ENCODE measurements at regions not wholly inside any gene's neighbourhood (a gene's known extent, or its start where the extent isn't known, plus 50 kb on each side); places are given as distances from the start of the nearest gene placed in this dataset.

- no peak for DNase-seq
Measured at GRCh38 chr12:88371416-88372183, 208.7 kb downstream of the KITLG start.

- DNase-seq = no peak
Measured at GRCh38 chr12:88375306-88376305, 204.7 kb downstream of the KITLG start.

GRCh38 chr12:88377973-88378372 is 202.3 kb downstream of the KITLG start:
- no peak for DNase-seq

- DNase-seq = no peak
Measured at GRCh38 chr12:88381466-88381865, 198.8 kb downstream of the KITLG start.

GRCh38 chr12:88383405-88383804 is 196.9 kb downstream of the KITLG start:
- no peak for DNase-seq

GRCh38 chr12:88388566-88389540 is 191.4 kb downstream of the KITLG start:
- no peak for DNase-seq

- no peak for DNase-seq
Measured at GRCh38 chr12:88390811-88391210, 189.5 kb downstream of the KITLG start.

- DNase-seq = no peak
Measured at GRCh38 chr12:88391556-88391955, 188.7 kb downstream of the KITLG start.

- DNase-seq = no peak
Measured at GRCh38 chr12:88393017-88393767, 187.1 kb downstream of the KITLG start.

GRCh38 chr12:88398031-88398430 is 182.2 kb downstream of the KITLG start:
- DNase-seq = no peak

- DNase-seq = no peak
Measured at GRCh38 chr12:88399811-88400210, 180.5 kb downstream of the KITLG start.

- DNase-seq = no peak
Measured at GRCh38 chr12:88400302-88400701, 180.0 kb downstream of the KITLG start.

GRCh38 chr12:88401155-88401554 is 179.1 kb downstream of the KITLG start:
- DNase-seq = no peak

GRCh38 chr12:88406905-88407304 is 173.4 kb downstream of the KITLG start:
- DNase-seq = no peak

- DNase-seq = no peak
Measured at GRCh38 chr12:88408823-88409222, 171.4 kb downstream of the KITLG start.

- DNase-seq = no peak
Measured at GRCh38 chr12:88409257-88409656, 171.0 kb downstream of the KITLG start.

GRCh38 chr12:88411689-88412088 is 168.6 kb downstream of the KITLG start:
- DNase-seq = no peak

- no peak for DNase-seq
Measured at GRCh38 chr12:88413646-88414045, 166.6 kb downstream of the KITLG start.

- no peak for DNase-seq
Measured at GRCh38 chr12:88416155-88416554, 164.1 kb downstream of the KITLG start.

GRCh38 chr12:88416786-88417185 is 163.5 kb downstream of the KITLG start:
- DNase-seq = no peak

GRCh38 chr12:88417531-88417930 is 162.7 kb downstream of the KITLG start:
- no peak for DNase-seq

Data from stimulated activated CD4-positive, alpha-beta T cell treated with anti-CD3 and anti-CD28 coated beads, Interleukin-4, amount 100 ng/mL, for 1 hour (primary cell).